GM21737 (cell line): ENCODE measurements at regions not wholly inside any gene's neighbourhood (a gene's known extent, or its start where the extent isn't known, plus 50 kb on each side); places are given as distances from the start of the nearest gene placed in this dataset.

Experiments
- ATAC-seq: cut with Tn5 transposase; IDR thresholded peaks from one replicate; pipeline ENCODE4 v1.9.1; 2021; ENCODE audit warnings: mild to moderate bottlenecking, moderate library complexity; ENCODE audit not compliant: unreplicated experiment

DNA sequence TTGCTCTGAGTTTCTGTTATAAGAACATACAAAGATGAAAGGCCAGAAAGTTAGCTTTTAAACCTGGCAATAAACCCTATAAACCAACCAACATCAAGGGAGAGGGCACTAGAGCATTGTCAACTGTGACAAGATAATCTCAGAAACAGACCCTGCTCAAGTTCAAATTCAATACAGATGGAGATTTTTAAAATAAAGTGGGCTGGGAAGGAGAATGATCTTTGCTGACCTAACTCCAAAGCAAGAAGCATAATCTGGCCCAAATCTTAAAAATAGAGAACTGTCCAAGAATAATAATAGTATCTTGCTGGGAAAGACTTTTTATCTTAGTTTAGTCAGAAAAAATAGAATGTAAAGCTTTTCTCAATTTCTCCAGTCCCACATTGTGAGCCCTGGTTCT is 485.5 kb downstream of the DISC1 start:
- ATAC-seq: no peak

- ATAC-seq: no peak
Observed at GRCh38 chr1:232111611-232112010, 485.0 kb downstream of the DISC1 start.

DNA sequence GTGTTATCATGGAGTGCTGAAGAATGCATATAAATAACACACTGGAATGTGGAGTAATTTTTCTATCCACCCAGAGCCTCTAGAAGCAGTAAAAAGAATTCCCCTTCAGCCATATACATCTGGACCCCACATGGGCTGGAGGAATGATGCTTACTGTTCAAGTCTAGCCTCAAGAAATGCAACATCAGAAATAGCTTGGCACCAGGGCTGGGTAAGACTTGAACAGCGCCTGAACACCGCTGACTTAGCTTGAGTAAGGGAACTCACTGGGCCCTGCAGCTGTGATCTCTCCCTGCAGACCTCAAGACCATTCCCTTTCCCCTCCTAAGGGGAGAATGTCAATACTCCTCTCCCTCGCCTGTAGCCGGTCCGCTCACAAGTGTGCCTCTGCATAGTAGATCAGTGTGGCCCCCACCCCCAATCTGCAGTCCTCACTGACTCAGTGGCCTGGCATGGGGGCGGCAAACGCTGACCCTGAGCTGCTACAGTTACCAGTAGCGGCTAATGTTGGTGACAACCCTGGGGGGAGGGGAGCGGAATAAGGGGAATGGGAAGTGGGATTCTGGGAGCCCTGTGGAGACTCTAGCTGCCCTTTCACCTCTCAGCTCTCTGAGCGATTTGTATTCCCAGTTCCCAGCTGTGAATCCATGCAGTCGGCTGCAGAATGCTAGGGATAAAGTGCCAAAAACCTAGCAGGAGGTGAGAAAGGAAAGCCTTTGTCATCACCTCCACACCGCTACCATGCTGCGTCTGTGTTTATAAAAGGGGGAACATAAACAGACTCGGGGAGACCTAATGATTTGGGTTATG is 483.9 kb downstream of the DISC1 start:
- ATAC-seq: no peak

DNA sequence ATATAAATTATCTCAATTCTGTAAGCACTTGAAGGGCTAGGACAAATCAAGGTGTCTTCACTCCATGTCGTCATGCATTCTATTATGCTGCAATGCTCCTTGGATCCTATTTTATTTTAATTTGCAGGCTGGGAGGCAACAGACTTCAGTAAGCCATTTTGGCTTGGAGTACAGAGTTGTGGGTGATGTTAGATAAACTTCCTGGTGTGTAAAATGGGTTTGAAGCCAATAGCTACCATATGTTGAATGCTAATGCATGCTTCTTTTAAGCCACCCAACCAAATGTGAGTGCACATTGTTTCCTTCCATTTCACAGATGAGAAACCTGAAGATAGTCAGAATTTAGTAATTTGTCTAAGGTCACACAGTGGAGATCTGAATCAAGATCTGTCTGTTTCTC is 482.8 kb downstream of the DISC1 start:
- ATAC-seq: no peak

DNA sequence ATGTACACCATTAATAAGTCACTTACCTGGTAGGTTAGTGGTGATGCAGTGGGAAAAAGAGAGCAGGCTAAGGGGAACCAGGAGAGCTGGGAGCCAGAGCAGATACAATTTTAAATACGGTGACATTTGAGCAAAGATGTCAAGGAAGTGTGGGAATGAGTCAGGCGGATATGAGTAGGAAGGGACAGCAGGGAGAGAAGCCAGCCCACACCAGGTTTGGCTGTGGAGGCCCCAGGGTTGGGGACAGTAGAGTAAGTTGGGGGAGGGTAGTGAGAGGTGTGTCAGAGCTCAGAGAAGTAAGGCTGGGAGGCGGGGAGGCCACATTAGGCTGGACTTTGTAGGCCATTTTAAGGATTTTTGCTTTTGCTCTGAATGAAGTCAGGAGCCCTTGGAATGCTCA is 482.0 kb downstream of the DISC1 start:
- ATAC-seq: no peak

GRCh38 chr1:232106415-232106814 is 479.8 kb downstream of the DISC1 start:
- no peak for ATAC-seq

GRCh38 chr1:232105561-232105960 is 479.0 kb downstream of the DISC1 start:
- ATAC-seq: no peak

DNA sequence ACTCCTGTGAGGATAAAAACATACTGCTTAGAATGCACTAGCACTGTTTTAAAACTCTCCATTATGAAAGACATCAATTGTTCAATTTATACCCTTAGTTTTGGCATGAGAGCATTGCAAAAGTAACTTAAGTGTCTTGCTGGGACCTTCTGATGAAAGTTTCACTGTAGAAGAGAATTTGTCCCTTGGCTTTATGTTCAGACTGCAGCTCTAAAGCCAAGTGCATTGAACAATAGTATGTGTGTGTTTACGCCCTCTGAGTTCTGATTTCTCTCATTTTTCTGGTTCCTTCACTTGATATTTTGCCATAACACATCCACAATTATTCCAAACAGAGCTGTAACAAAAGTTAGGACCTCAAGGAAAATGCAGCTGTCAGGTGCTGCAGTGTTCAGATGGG is 474.6 kb downstream of the DISC1 start:
- no peak for ATAC-seq

DNA sequence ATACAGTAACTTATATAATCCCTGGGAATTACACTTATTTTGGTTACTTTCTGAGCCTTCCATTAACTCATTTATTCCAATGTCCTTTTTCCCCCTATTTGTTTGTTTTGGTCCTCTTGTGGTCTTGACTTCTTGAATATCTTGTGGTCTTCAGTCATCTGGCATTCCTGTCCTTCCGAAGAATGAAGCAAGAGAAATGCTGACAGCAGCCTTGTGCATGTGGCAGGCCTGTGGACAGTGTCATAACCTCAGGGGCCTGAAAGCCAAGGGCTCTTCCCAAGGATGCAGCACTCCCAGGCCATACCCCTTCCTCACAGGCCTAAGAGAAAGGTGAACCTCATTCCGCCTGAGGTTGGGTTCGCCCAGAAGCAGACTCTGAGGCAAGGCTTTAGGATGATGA is 470.2 kb downstream of the DISC1 start:
- no peak for ATAC-seq
